ENCODE measurements at regions not wholly inside any gene's neighbourhood (a gene's known extent, or its start where the extent isn't known, plus 50 kb on each side); places are given as distances from the start of the nearest gene placed in this dataset.

- DNase-seq (ENCODE audit: low read depth), result no peak
- no peak for TF ChIP-seq CTCF (conservative IDR thresholded peaks at IDR 0.05; ENCODE audit: low read length)
Observed at GRCh38 chr2:128714285-128714684, 395.6 kb upstream of the HS6ST1 start.

GRCh38 chr2:128714851-128715312 lies 396.2 kb upstream of the HS6ST1 start:
- no peak overlapping the region for H3K4me3 ChIP-seq (ENCODE audit: low read length)
- no peak for DNase-seq (ENCODE audit: low read depth)
- no peak for TF ChIP-seq CTCF (conservative IDR thresholded peaks at IDR 0.05; ENCODE audit: low read length)

More at GRCh38 chr2:128714285-128714684, 395.6 kb upstream of the HS6ST1 start:
- no peak overlapping the region for H3K4me3 ChIP-seq (ENCODE audit: low read length)

GRCh38 chr2:128715360-128715759 lies 396.7 kb upstream of the HS6ST1 start:
- no peak overlapping the region for H3K4me3 ChIP-seq (ENCODE audit: low read length)
- DNase-seq (ENCODE audit: low read depth), result no peak
- no peak for TF ChIP-seq CTCF (conservative IDR thresholded peaks at IDR 0.05; ENCODE audit: low read length)

GRCh38 chr2:128716299-128716721 lies 397.6 kb upstream of the HS6ST1 start:
- no peak for TF ChIP-seq CTCF (conservative IDR thresholded peaks at IDR 0.05; ENCODE audit: low read length)
- no peak for DNase-seq (ENCODE audit: low read depth)
- no peak overlapping the region for H3K4me3 ChIP-seq (ENCODE audit: low read length)

GRCh38 chr2:128717758-128718710 lies 399.4 kb upstream of the HS6ST1 start:
- no peak for TF ChIP-seq CTCF (conservative IDR thresholded peaks at IDR 0.05; ENCODE audit: low read length)
- no peak for DNase-seq (ENCODE audit: low read depth)

GRCh38 chr2:128720080-128721022 lies 401.7 kb upstream of the HS6ST1 start:
- H3K4me3 ChIP-seq (ENCODE audit: low read length), result no peak overlapping the region
- no peak for DNase-seq (ENCODE audit: low read depth)
- peak; percentile 23; the same call in 1 of the 2 replicates for TF ChIP-seq CTCF (conservative IDR thresholded peaks at IDR 0.05; ENCODE audit: low read length)

More at GRCh38 chr2:128717758-128718710, 399.4 kb upstream of the HS6ST1 start:
- H3K4me3 ChIP-seq (ENCODE audit: low read length), result no peak overlapping the region

Measured in AG10803 (cell line).